HG03520 (cell line): ENCODE measurements at regions not wholly inside any gene's neighbourhood (a gene's known extent, or its start where the extent isn't known, plus 50 kb on each side); places are given as distances from the start of the nearest gene placed in this dataset.
"Not testable (repeated sequence)": the region's sequence is repeated elsewhere in the genome, so short reads cannot be mapped to it uniquely, and the experiment has no call there.

Source experiments
- ATAC-seq: cut with Tn5 transposase; IDR thresholded peaks from one replicate; pipeline ENCODE4 v1.9.1; 2021; ENCODE audit warnings: mild to moderate bottlenecking, moderate library complexity; ENCODE audit not compliant: unreplicated experiment

DNA sequence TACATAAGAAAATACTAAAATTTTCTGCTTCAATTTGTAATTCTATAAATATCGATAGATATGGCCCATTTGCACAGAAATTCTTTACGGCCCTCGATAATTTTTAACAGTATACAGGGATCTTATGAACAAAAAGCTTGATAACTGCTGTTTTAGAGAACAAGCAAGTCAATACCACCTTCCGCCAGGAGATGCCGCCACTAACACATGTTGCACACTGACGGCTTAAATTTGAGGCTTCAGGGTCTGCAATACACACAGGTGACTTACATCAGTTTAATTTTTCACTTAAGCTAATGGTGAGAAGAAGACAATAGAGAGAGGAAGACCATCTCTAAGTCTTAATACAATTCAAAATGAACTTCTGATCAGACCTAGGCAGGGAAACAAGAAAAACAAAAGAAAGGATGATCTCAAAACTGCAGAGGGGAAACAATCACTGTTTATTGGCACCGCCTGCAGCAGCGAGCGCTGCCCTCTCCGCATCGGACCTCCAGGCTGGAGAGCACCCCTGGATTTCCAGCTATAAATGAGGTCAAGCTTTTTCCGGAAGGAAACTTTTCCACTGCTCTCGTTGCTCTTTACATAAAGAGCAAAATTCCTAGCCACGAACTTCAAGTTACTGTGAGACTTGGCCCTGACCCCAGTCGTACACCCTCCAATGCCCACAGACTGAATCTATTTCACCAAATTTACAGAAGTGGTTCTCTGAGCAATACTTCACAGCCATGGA is 53.9 kb downstream of the OTOR start:
- peak; percentile 69 for ATAC-seq

DNA sequence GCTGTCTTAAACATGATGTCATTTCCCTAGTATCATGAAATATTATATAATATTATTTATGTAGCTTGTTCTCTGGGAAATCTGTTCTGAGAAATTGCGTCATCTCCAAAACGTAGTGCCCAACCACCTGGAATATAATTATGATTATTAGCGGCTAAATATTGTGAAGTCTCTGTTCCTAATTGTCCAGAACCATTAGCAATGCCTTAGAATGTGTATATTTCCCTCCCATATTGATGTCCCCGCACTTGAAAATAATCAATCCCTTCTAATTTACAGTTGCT is 54.4 kb downstream of the OTOR start:
- no peak for ATAC-seq

- no peak for ATAC-seq
Measured at GRCh38 chr20:16803965-16804792, 56.0 kb downstream of the OTOR start.

DNA sequence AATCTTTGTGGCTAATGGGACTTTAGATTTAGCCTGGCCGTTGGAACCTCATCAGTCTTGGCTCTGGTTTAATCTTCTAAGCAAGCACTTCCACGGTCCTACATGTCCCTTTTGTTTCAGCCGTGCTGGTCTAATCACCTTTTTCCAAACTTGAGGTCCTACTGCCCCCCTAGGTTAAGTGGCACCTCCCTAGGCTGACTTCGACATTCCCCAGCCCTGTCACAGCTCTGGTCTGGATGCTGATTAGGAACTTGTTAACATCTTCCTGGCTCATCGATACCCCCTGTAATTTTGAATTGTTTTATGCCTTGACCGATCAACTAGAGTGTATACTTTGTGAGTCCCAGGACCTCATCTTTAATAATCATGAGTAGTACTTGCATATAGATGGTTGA is 56.6 kb downstream of the OTOR start:
- no peak for ATAC-seq

GRCh38 chr20:16806061-16806460 is 57.9 kb downstream of the OTOR start:
- ATAC-seq = no peak

DNA sequence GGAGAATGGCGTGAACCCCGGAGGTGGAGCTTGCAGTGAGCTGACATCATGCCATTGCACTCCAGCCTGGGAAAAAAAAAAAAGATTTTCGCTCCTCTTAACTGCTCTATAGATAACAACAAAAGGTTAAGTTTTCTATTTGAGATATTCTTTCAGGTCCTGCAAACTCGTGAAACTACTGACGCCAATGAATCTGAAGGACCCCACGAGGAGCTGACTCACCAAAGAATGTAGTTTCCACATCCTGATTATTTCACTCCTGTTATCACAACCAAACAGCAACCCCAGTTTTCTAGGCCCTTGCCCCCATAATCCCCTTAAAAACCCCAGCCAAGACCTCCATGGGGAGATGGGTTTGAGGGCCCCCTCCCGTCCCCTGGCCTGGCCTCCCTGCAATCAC is 58.7 kb downstream of the OTOR start:
- ATAC-seq = no peak

DNA sequence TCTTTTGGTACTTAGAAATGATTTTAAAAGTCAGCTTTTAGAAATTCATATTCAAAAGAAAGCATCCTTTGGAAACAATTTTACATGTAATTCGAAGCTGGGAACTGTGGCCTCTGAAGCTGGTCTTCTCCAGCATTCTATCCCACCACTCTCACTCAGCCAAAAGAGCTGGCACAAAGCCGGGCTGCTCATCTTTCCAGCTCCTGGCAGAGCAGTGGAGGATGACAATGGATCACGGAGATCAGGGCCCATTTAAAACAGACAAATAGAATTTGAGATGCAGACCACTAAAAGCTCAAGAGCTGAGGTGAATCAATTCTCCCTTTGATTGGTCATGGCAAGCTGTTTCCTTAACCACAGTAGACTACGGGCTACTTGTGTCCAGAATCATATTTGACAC is 60.6 kb downstream of the OTOR start:
- ATAC-seq = no peak

GRCh38 chr20:16810216-16810615 is 62.1 kb downstream of the OTOR start:
- ATAC-seq = no peak

DNA sequence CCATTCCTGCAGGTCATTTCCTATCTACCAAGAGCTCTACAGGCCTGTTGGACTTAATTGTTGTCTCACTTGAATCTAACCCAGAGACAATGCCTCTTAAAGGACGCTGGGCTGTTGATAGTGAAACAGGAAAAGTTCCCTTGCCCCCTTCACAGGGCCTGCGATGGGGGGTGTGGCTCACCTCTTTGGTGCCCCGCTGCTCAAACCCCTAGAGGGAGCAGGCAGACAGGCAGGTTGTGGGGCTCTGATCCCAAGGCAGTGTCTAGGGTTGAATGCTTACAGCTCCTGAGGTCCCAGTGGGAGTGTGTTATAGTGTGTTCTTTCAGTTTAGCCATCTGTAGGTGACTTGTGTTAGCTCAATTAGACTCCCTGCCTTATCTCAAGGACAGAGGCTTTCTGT is 68.0 kb downstream of the OTOR start:
- ATAC-seq = no peak

GRCh38 chr20:16819483-16819882 is 71.3 kb downstream of the OTOR start:
- ATAC-seq = no peak

DNA sequence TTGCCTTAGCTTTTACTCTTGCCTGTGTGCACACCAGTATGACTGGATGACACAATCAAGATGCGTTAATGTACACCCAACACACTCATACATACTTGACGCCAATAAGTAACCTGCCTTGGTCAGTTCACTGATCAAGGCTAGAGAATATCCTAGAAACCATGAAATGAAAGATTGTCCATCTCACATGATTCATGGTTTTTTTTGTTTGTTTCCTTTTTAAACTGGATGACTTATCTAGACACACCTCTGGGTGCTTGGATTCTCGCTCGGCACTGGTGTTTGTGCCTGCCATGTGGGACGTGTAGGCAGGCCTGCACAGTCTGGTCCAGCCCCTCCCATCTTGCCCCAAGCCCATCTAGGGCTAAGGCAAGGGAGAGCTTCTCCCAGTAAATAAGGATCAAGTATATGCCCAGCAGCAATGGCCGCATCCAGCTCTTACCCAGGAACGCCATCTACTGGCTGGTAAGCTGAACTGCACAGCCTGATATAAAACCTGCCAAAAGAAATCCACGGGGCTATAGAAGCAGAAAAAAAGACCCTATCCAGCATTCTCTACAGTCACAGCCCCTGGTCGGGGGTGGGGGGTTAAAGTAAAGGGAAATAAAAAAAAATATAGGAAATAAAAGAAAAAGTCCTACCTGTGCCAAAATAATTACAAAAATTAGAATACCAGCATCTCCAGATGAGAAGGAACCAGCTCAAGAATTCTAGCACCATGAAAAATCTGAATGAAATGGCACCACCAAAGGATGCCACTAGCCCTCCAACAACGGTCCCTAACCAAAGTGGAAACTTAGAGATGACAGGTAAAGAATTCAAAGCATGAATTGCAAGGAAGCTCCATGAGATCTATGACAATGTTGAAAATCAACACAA is 73.3 kb downstream of the OTOR start:
- ATAC-seq = peak; percentile 68

DNA sequence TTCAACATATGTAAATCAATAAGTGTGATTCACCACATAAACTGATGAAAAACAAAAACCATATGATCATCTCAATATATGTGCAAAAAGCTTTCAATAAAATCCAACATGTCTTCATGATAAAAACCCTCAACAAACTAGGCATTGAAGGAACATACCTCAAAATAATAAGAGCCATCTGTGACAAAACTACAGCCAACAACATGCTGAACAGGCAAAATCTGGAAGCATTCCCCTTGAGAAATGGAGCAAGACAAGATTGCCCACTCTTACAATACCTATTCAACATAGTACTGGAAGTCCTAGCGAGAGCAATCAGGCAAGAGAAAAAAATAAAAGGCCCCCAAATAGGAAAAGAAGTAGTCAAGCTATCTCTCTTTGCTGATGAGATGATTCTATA is 76.5 kb downstream of the OTOR start:
- ATAC-seq = no peak

GRCh38 chr20:16828666-16829305 is 80.6 kb downstream of the OTOR start:
- no peak for ATAC-seq

DNA sequence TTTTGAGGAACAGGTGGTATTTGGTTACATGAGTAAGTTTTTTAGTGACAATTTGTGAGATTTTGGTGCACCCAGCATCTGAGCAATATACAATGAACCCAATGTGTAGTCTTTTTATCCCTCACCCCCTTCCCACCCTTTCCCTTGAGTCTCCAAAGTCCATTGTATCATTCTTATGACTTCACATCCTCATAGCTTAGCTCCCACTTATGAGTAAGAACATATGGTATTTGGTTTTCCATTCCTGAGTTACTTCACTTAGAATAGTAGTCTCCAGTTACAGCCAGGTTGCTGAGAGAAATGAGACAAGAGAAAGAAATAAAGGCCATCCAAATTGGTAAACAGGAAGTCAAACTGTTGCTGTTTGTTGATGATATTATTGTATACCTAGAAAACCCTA is 87.5 kb downstream of the OTOR start:
- not testable (repeated sequence) for ATAC-seq

- no peak for ATAC-seq
Measured at GRCh38 chr20:16842486-16843120, 94.4 kb downstream of the OTOR start.

- ATAC-seq = no peak
Measured at GRCh38 chr20:16844406-16844805, 96.2 kb downstream of the OTOR start.

- ATAC-seq = no peak
Measured at GRCh38 chr20:16846006-16846405, 97.8 kb downstream of the OTOR start.

GRCh38 chr20:16848061-16848460 is 99.9 kb downstream of the OTOR start:
- ATAC-seq = no peak

DNA sequence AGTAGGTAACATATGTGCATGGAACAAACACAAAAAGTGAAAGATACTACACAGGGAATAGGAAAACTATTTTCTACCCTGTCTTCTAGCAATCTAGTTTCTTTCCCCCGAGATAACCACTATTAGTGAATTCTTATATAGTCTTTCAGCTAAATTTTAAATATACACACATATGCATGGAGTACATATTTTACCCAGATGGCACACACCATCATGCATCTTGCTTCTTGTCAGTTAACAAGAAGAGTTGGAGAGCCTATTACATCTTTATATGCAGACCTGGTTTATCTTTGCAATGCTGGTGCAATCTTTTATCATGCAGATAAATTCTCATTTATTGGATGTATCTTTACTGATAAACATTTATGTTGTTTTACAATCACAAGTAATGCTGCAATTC is 100.4 kb downstream of the OTOR start:
- no peak for ATAC-seq

DNA sequence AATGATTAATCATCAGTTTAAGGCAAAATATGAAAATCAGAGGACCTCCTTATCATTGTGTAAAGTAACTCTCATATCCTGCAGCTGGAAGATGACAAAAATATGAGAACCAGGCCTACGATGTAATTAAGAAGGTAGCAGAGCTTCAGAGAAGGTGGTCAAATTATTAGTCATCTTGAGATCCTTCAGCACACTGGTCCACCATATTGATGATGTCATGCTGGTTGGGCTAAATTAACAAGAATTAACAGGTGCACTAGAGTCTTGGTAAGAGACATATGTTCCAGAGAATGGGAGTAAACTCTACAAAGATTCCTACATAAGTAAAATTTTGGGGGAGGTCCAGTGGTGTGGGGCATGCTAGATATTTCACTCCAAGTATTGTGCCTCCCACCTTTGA is 112.8 kb downstream of the OTOR start:
- no peak for ATAC-seq

GRCh38 chr20:16861708-16862107 is 113.5 kb downstream of the OTOR start:
- no peak for ATAC-seq
